ENCODE measurements at regions not wholly inside any gene's neighbourhood (a gene's known extent, or its start where the extent isn't known, plus 50 kb on each side); places are given as distances from the start of the nearest gene placed in this dataset.

DNA sequence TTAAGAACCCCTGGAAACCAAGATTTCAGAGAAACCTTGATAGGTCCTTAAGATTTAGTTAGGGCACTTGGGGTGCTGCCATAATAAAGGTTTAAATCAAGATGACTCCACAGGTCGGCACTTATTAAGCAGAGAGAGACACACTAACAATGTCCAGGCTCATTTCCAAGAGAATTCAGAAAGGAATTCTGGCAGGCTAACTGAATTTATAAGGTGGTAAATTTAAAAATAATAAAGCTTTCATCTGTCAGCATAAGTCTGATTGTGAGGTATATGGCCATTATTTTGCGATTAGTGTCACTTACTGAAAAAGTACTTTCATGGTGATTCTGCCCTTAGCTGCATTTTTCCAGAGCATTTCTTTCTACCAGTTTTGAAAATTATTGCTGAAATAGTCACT lies 472.7 kb downstream of the ARAP2 start:
- no peak for DNase-seq
- no peaks in the 10 kb centered on the region for H3K27me3 Mint-ChIP-seq (ENCODE audit: low read depth)
- Histone ChIP-seq H3K4ac (ENCODE audit: low read depth, low read length) (no peak overlapping the region), H2AFZ (ENCODE audit: low read length) (no peak overlapping the region), H3K79me2 (ENCODE audit: insufficient read depth, low read length) (no peaks in the 10 kb centered on the region), H3K9ac (ENCODE audit: extremely low read depth, insufficient read length, low read length) (no peak overlapping the region), H2BK15ac (ENCODE audit: low read depth, low read length) (no peak overlapping the region), H3K9me3 (ENCODE audit: control insufficient read depth, low read depth, low read length) (no peaks in the 10 kb centered on the region), H4K8ac (replicated peaks; ENCODE audit: insufficient read length, low read depth, low read length) (no peak overlapping the region), H4K91ac (ENCODE audit: insufficient read length, low read depth, low read length) (no peak overlapping the region), H4K20me1 (ENCODE audit: control insufficient read depth, insufficient read depth, insufficient read length) (no peaks in the 10 kb centered on the region), H3K79me1 (ENCODE audit: insufficient read depth, low read depth, low read length, poor library complexity, severe bottlenecking) (no peaks in the 10 kb centered on the region), H2AK5ac (ENCODE audit: insufficient read length, low read length) (no peak overlapping the region), H2BK5ac (ENCODE audit: insufficient read length, low read length) (no peak overlapping the region), H3K23me2 (ENCODE audit: insufficient read length, low read depth, low read length, poor library complexity, severe bottlenecking) (no peaks in the 10 kb centered on the region), H2BK120ac (ENCODE audit: low read depth, low read length, poor library complexity, severe bottlenecking) (no peak overlapping the region), H3T11ph (ENCODE audit: low read length) (no peak overlapping the region), H2BK20ac (ENCODE audit: low read depth, low read length, poor library complexity, severe bottlenecking) (no peak overlapping the region), H3K23ac (ENCODE audit: insufficient read length, low read depth, low read length) (no peak overlapping the region), H4K5ac (ENCODE audit: insufficient read length, low read depth, low read length) (no peak overlapping the region), H3K27me3 (ENCODE audit: insufficient read depth, low read length) (no peaks in the 10 kb centered on the region), H3K4me2 (ENCODE audit: insufficient read depth, insufficient read length, low read length) (no peak overlapping the region), H3K4me1 (ENCODE audit: insufficient read depth, low read length) (no peaks in the 10 kb centered on the region), H3K14ac (ENCODE audit: insufficient read depth, low read length) (no peak overlapping the region), H3K27ac (ENCODE audit: insufficient read length, low read depth, low read length) (no peak overlapping the region), H3K18ac (ENCODE audit: insufficient read length, low read depth, low read length) (no peak overlapping the region), H3K56ac (ENCODE audit: insufficient read length, low read depth, low read length) (no peak overlapping the region), H2BK12ac (ENCODE audit: insufficient read length, low read depth, low read length) (no peak overlapping the region)
- H3K9me3 Mint-ChIP-seq, result no peaks in the 10 kb centered on the region
- no peaks in the 10 kb centered on the region for H3K4me1 Mint-ChIP-seq
- no peaks in the 10 kb centered on the region for H3K36me3 Mint-ChIP-seq (ENCODE audit: insufficient read depth in 1 of 3, low read depth in 3 of 3)
- H3K4me3 Mint-ChIP-seq, result no peak overlapping the region
- H3K27ac Mint-ChIP-seq, result no peak overlapping the region
- TF ChIP-seq CTCF (conservative IDR thresholded peaks at IDR 0.05), result no peak
- no CpG with 5 or more reads among the region's 2 CpGs for WGBS (ENCODE audit: extremely low coverage, insufficient read length, low lambda C conversion rate)

Measured in H9 (cell line).